Fibroblast of lung (primary cell): ENCODE measurements at regions not wholly inside any gene's neighbourhood (a gene's known extent, or its start where the extent isn't known, plus 50 kb on each side); places are given as distances from the start of the nearest gene placed in this dataset.

Experiments
- DNase-seq, 2 donors: peaks; one replicate each; pipeline versions ENCODE4 v3.0.0 to v3.0.0-alpha.2; 2010; ENCODE audit warnings: low read depth in 2 of 2
- H2AFZ ChIP-seq: 2 replicates; pipeline ENCODE4 v1.5.1; 2012; ENCODE audit warnings: low read length, control low read depth, inconsistent platforms
- H3K27ac ChIP-seq: 2 replicates; pipeline ENCODE4 v1.5.1; 2011; ENCODE audit warnings: low read length, control low read depth; ENCODE audit not compliant: insufficient read depth
- H3K27me3 ChIP-seq: 2 replicates; pipeline ENCODE4 v1.5.1; 2011; ENCODE audit warnings: mild to moderate bottlenecking, low read length; ENCODE audit not compliant: control insufficient read depth, insufficient read depth
- H3K36me3 ChIP-seq: 2 replicates; pipeline ENCODE4 v1.5.1; 2011; ENCODE audit warnings: low read length; ENCODE audit not compliant: control insufficient read depth, insufficient read depth
- H3K4me1 ChIP-seq: 2 replicates; pipeline ENCODE4 v1.5.1; 2011; ENCODE audit warnings: low read length; ENCODE audit not compliant: control insufficient read depth, insufficient read depth; ENCODE audit errors: extremely low read depth
- H3K4me2 ChIP-seq: 2 replicates; pipeline ENCODE4 v1.5.1; 2011; ENCODE audit warnings: low read length, control low read depth; ENCODE audit not compliant: insufficient read depth; ENCODE audit errors: extremely low read depth
- H3K4me3 ChIP-seq, 4 experiments: fragments of 200-600 bp in 1 of 4; sonication (generic) in 1 of 4; replicated peaks in 1 of 4; 2 replicates each; pipeline ENCODE4 v1.5.1; 2011 to 2016; ENCODE audit warnings: low read length in 4 of 4, low read depth in 3 of 4, mild to moderate bottlenecking in 3 of 4, control low read depth in 2 of 4, inconsistent platforms in 1 of 4, mixed read lengths in 1 of 4; ENCODE audit not compliant: insufficient read depth in 1 of 4; ENCODE audit errors: control extremely low read depth in 1 of 4
- H3K79me2 ChIP-seq: 2 replicates; pipeline ENCODE4 v1.5.1; 2012; ENCODE audit warnings: mild to moderate bottlenecking, low read length, inconsistent platforms; ENCODE audit not compliant: control insufficient read depth, insufficient read depth
- H3K9ac ChIP-seq: 2 replicates; pipeline ENCODE4 v1.5.1; 2011; ENCODE audit warnings: mild to moderate bottlenecking, low read length, control low read depth; ENCODE audit not compliant: insufficient read depth
- H3K9me3 ChIP-seq: 2 replicates; pipeline ENCODE4 v1.5.1; 2012; ENCODE audit warnings: low read depth, low read length; ENCODE audit not compliant: control insufficient read depth, insufficient read depth
- H4K20me1 ChIP-seq: 2 replicates; pipeline ENCODE4 v1.5.1; 2011; ENCODE audit warnings: low read length; ENCODE audit not compliant: control insufficient read depth, insufficient read depth; ENCODE audit errors: extremely low read depth
- EZH2 ChIP-seq: IDR thresholded peaks from 2 replicates; pipeline ENCODE4 v1.5.1; 2012; ENCODE audit warnings: low read length, control low read depth, mild to moderate bottlenecking; ENCODE audit errors: missing control alignments
- TF ChIP-seq, protein P1 (sequence below), 2 donors: IDR thresholded peaks in 1 of 2; conservative IDR thresholded peaks in 1 of 2; 1 replicate in 1 of 2; 2 replicates in 1 of 2; pipeline ENCODE4 v1.5.1; 2011 to 2012; ENCODE audit warnings: low read length in 2 of 2, control low read depth in 1 of 2, inconsistent platforms in 1 of 2, low read depth in 1 of 2, mild to moderate bottlenecking in 1 of 2

DNA sequence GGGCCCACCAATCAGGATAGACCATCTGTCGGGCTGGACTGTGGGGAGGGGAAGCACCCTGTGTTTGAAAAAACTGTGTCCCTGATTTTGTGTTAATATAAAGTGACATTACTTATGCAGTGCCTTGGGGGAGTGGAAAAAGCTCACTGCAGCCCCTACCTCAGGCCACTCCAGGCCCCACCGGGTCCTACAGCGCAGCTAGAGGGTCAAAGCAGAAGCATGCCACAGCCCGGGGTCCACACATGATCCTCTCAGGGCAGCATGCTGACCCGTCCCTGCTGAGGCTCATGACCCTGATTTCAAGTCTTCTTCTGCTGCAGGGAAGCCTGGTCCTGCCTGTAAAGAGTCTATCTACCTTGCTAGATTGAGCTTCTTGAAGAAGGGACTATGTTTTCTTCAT is 133.0 kb upstream of the PLCB4 start:
- DNase-seq = no peak
- Histone ChIP-seq H3K9ac (no peak overlapping the region), H3K9me3 (no peaks in the 10 kb centered on the region), H3K27me3 (no peaks in the 10 kb centered on the region), H4K20me1 (no peaks in the 10 kb centered on the region), H3K27ac (no peak overlapping the region), H3K4me3 (no peak overlapping the region), H3K4me2 (no peak overlapping the region), H3K4me1 (peaks cover 5% of the 10 kb centered on the region), H3K79me2 (no peaks in the 10 kb centered on the region), H3K36me3 (no peaks in the 10 kb centered on the region), H2AFZ (no peak overlapping the region)
- TF ChIP-seq EZH2 = no peak
- TF ChIP-seq, protein P1, sequence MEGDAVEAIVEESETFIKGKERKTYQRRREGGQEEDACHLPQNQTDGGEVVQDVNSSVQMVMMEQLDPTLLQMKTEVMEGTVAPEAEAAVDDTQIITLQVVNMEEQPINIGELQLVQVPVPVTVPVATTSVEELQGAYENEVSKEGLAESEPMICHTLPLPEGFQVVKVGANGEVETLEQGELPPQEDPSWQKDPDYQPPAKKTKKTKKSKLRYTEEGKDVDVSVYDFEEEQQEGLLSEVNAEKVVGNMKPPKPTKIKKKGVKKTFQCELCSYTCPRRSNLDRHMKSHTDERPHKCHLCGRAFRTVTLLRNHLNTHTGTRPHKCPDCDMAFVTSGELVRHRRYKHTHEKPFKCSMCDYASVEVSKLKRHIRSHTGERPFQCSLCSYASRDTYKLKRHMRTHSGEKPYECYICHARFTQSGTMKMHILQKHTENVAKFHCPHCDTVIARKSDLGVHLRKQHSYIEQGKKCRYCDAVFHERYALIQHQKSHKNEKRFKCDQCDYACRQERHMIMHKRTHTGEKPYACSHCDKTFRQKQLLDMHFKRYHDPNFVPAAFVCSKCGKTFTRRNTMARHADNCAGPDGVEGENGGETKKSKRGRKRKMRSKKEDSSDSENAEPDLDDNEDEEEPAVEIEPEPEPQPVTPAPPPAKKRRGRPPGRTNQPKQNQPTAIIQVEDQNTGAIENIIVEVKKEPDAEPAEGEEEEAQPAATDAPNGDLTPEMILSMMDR (conservative IDR thresholded peaks at IDR 0.05 in 1 of 2, IDR thresholded peaks at IDR 0.05 in 1 of 2; ENCODE audit: low read depth in 1 of 2, low read length in 2 of 2) = no peak

- TF ChIP-seq, protein P1 (conservative IDR thresholded peaks at IDR 0.05 in 1 of 2, IDR thresholded peaks at IDR 0.05 in 1 of 2; ENCODE audit: low read depth in 1 of 2, low read length in 2 of 2) = no peak
- no peak for TF ChIP-seq EZH2
- no peak for DNase-seq
- H3K79me2 ChIP-seq = no peaks in the 10 kb centered on the region
Observed at GRCh38 chr20:8938532-8938931, 130.4 kb upstream of the PLCB4 start.

GRCh38 chr20:8940326-8940725 is 128.6 kb upstream of the PLCB4 start:
- no peaks in the 10 kb centered on the region for H4K20me1 ChIP-seq
- no peak overlapping the region for H2AFZ ChIP-seq
- no peak overlapping the region for H3K4me3 ChIP-seq
- no peak overlapping the region for H3K9ac ChIP-seq
- no peaks in the 10 kb centered on the region for H3K27me3 ChIP-seq
- no peaks in the 10 kb centered on the region for H3K36me3 ChIP-seq
- peak in 1 of 2 donors; percentile 44 for DNase-seq
- TF ChIP-seq, protein P1 (conservative IDR thresholded peaks at IDR 0.05 in 1 of 2, IDR thresholded peaks at IDR 0.05 in 1 of 2; ENCODE audit: low read depth in 1 of 2, low read length in 2 of 2) = no peak
- no peak for TF ChIP-seq EZH2
- no peaks in the 10 kb centered on the region for H3K79me2 ChIP-seq
- no peak overlapping the region for H3K4me2 ChIP-seq
- H3K4me1 ChIP-seq = no peaks in the 10 kb centered on the region
- H3K27ac ChIP-seq = no peak overlapping the region
- no peaks in the 10 kb centered on the region for H3K9me3 ChIP-seq

More at GRCh38 chr20:8938532-8938931, 130.4 kb upstream of the PLCB4 start:
- Histone ChIP-seq H3K4me2 (no peak overlapping the region), H3K27me3 (no peaks in the 10 kb centered on the region), H3K9ac (no peak overlapping the region), H3K4me3 (no peak overlapping the region), H4K20me1 (no peaks in the 10 kb centered on the region), H3K27ac (no peak overlapping the region), H3K9me3 (no peaks in the 10 kb centered on the region), H2AFZ (no peak overlapping the region), H3K4me1 (no peaks in the 10 kb centered on the region), H3K36me3 (no peaks in the 10 kb centered on the region)
